ENCODE measurements at regions not wholly inside any gene's neighbourhood (a gene's known extent, or its start where the extent isn't known, plus 50 kb on each side); places are given as distances from the start of the nearest gene placed in this dataset.
"Not testable (repeated sequence)": the region's sequence is repeated elsewhere in the genome, so short reads cannot be mapped to it uniquely, and the experiment has no call there.

DNA sequence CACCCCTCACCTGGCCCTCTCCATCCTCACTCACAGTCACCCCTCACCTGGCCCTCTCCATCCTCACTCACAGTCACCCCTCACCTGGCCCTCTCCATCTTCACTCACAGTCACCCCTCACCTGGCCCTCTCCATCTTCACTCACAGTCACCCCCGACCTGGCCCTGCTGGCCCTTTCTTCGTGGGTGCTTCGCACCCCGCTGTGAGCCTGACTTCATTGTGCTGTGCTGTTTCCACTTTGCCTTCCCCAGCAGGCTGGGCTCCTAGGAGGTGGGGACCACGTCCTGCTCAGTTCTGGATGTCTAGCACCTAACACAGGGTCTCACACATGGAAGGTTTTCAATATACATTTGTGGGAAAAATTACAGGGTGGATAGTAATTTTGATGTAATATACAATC, 56.5 kb downstream of the RBFOX3 start:
- TF ChIP-seq, protein P1, sequence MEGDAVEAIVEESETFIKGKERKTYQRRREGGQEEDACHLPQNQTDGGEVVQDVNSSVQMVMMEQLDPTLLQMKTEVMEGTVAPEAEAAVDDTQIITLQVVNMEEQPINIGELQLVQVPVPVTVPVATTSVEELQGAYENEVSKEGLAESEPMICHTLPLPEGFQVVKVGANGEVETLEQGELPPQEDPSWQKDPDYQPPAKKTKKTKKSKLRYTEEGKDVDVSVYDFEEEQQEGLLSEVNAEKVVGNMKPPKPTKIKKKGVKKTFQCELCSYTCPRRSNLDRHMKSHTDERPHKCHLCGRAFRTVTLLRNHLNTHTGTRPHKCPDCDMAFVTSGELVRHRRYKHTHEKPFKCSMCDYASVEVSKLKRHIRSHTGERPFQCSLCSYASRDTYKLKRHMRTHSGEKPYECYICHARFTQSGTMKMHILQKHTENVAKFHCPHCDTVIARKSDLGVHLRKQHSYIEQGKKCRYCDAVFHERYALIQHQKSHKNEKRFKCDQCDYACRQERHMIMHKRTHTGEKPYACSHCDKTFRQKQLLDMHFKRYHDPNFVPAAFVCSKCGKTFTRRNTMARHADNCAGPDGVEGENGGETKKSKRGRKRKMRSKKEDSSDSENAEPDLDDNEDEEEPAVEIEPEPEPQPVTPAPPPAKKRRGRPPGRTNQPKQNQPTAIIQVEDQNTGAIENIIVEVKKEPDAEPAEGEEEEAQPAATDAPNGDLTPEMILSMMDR (optimal IDR thresholded peaks at IDR 0.05 in 1 of 3, IDR thresholded peaks at IDR 0.05 in 1 of 3, conservative IDR thresholded peaks at IDR 0.05 in 1 of 3; ENCODE audit: extremely low read depth in 1 of 3, insufficient read depth in 2 of 3, low read length in 3 of 3): not testable (repeated sequence)
- not testable (repeated sequence) for TF ChIP-seq EZH2 (IDR thresholded peaks at IDR 0.05; ENCODE audit: low read length)

All from keratinocyte (primary cell).